Stimulated activated CD4-positive, alpha-beta T cell treated with anti-CD3 and anti-CD28 coated beads, Interleukin-12 subunit alpha, Interleukin-12 subunit beta, amount 100 ng/mL, for 4 hours (primary cell): ENCODE measurements at regions not wholly inside any gene's neighbourhood (a gene's known extent, or its start where the extent isn't known, plus 50 kb on each side); places are given as distances from the start of the nearest gene placed in this dataset.

Source experiments
- DNase-seq: peaks from one replicate; pipeline ENCODE4 v3.0.0-alpha.2; 2020

GRCh38 chr1:239436286-239436685 is 49.9 kb downstream of the CHRM3 start:
- no peak for DNase-seq

- no peak for DNase-seq
These were observed 51.5 kb downstream of the CHRM3 start for GRCh38 chr1:239437822-239438221.

GRCh38 chr1:239438891-239439290 is 52.5 kb downstream of the CHRM3 start:
- DNase-seq, result no peak

GRCh38 chr1:239443361-239443760 is 57.0 kb downstream of the CHRM3 start:
- no peak for DNase-seq

GRCh38 chr1:239446611-239447010 is 60.2 kb downstream of the CHRM3 start:
- DNase-seq, result no peak

- DNase-seq, result no peak
These were observed 62.5 kb downstream of the CHRM3 start for GRCh38 chr1:239448911-239449310.

- no peak for DNase-seq
These were observed 69.4 kb downstream of the CHRM3 start for GRCh38 chr1:239455743-239456142.

- DNase-seq, result no peak
These were observed 70.4 kb downstream of the CHRM3 start for GRCh38 chr1:239456788-239457187.

GRCh38 chr1:239457491-239458143 is 71.2 kb downstream of the CHRM3 start:
- no peak for DNase-seq

- no peak for DNase-seq
These were observed 71.8 kb downstream of the CHRM3 start for GRCh38 chr1:239458144-239458500.

- no peak for DNase-seq
These were observed 81.4 kb downstream of the CHRM3 start for GRCh38 chr1:239467730-239468129.

- DNase-seq, result no peak
These were observed 91.7 kb downstream of the CHRM3 start for GRCh38 chr1:239478069-239478468.

- DNase-seq, result no peak
These were observed 97.0 kb downstream of the CHRM3 start for GRCh38 chr1:239483391-239483790.

GRCh38 chr1:239493811-239494414 is 107.5 kb downstream of the CHRM3 start:
- DNase-seq, result no peak

GRCh38 chr1:239505094-239505493 is 118.7 kb downstream of the CHRM3 start:
- DNase-seq, result no peak

GRCh38 chr1:239507826-239508225 is 121.5 kb downstream of the CHRM3 start:
- DNase-seq, result no peak

GRCh38 chr1:239511875-239512274 is 125.5 kb downstream of the CHRM3 start:
- no peak for DNase-seq

- no peak for DNase-seq
These were observed 130.2 kb downstream of the CHRM3 start for GRCh38 chr1:239516579-239516978.

GRCh38 chr1:239526391-239526790 is 140.0 kb downstream of the CHRM3 start:
- no peak for DNase-seq

- DNase-seq, result no peak
These were observed 140.8 kb downstream of the CHRM3 start for GRCh38 chr1:239527051-239527693.

- DNase-seq, result no peak
These were observed 149.9 kb downstream of the CHRM3 start for GRCh38 chr1:239536165-239536849.

- no peak for DNase-seq
These were observed 151.4 kb downstream of the CHRM3 start for GRCh38 chr1:239537795-239538194.

GRCh38 chr1:239538239-239538988 is 152.0 kb downstream of the CHRM3 start:
- DNase-seq, result no peak
